Hepatocyte (in vitro differentiated cells): ENCODE measurements at regions not wholly inside any gene's neighbourhood (a gene's known extent, or its start where the extent isn't known, plus 50 kb on each side); places are given as distances from the start of the nearest gene placed in this dataset.

Experiments used
- DNase-seq: peaks from one replicate; pipeline ENCODE4 v3.0.0-alpha.2; 2016; ENCODE audit warnings: low spot score
- H2AFZ ChIP-seq: fragments of 200-600 bp; sonication (generic); 2 replicates; pipeline ENCODE4 v1.6.0; 2016; ENCODE audit warnings: antibody characterized with exemption, mild to moderate bottlenecking
- H3K27ac ChIP-seq: fragments of 200-600 bp; sonication (generic); 2 replicates; pipeline ENCODE4 v1.5.1; 2016; ENCODE audit warnings: mild to moderate bottlenecking
- H3K27me3 ChIP-seq: fragments of 200-600 bp; sonication (generic); 2 replicates; pipeline ENCODE4 v1.6.1; 2016
- H3K36me3 ChIP-seq: fragments of 200-600 bp; sonication (generic); replicated peaks from 2 replicates; pipeline ENCODE4 v1.5.1; 2016; ENCODE audit warnings: low read depth; ENCODE audit not compliant: insufficient read depth
- H3K4me1 ChIP-seq: fragments of 200-600 bp; sonication (generic); 2 replicates; pipeline ENCODE4 v1.5.1; 2016; ENCODE audit warnings: mild to moderate bottlenecking, moderate library complexity; ENCODE audit not compliant: insufficient read depth
- H3K4me2 ChIP-seq: fragments of 200-600 bp; sonication (generic); 2 replicates; pipeline ENCODE4 v1.6.0; 2016
- H3K4me3 ChIP-seq: fragments of 200-600 bp; sonication (generic); 2 replicates; pipeline ENCODE4 v1.5.1; 2016; ENCODE audit warnings: mild to moderate bottlenecking
- H3K79me2 ChIP-seq: fragments of 200-600 bp; sonication (generic); 2 replicates; pipeline ENCODE4 v1.6.0; 2017; ENCODE audit warnings: mild to moderate bottlenecking
- H3K9me2 ChIP-seq: fragments of 200-600 bp; sonication (generic); replicated peaks from 2 replicates; pipeline ENCODE4 v1.6.0; 2017; ENCODE audit warnings: mild to moderate bottlenecking; ENCODE audit not compliant: insufficient read depth
- H3K9me3 ChIP-seq: fragments of 200-600 bp; sonication (generic); 2 replicates; pipeline ENCODE4 v1.5.1; 2016; ENCODE audit warnings: low read depth, mild to moderate bottlenecking
- H4K20me1 ChIP-seq: fragments of 200-600 bp; sonication (generic); 2 replicates; pipeline ENCODE4 v1.6.0; 2016; ENCODE audit warnings: mild to moderate bottlenecking; ENCODE audit not compliant: insufficient read depth, poor library complexity, severe bottlenecking
- CTCF ChIP-seq: fragments of 200-600 bp; sonication (generic); IDR thresholded peaks from 2 replicates; pipeline ENCODE4 v1.5.1; 2016; ENCODE audit warnings: antibody characterized with exemption, mild to moderate bottlenecking; ENCODE audit not compliant: poor library complexity
- EZH2 ChIP-seq: fragments of 200-600 bp; sonication (generic); IDR thresholded peaks from 2 replicates; pipeline ENCODE4 v1.6.1; 2016; ENCODE audit warnings: antibody characterized with exemption, mild to moderate bottlenecking, borderline replicate concordance
- EZH2phosphoT487 ChIP-seq: fragments of 200-600 bp; sonication (generic); IDR thresholded peaks from one replicate; pipeline ENCODE4 v1.6.1; 2018; ENCODE audit warnings: antibody characterized with exemption, mild to moderate bottlenecking, low read depth, moderate library complexity; ENCODE audit not compliant: unreplicated experiment, severe bottlenecking
- WGBS: methylation state at CpG from one replicate; pipeline ENCODE4 v1.1.6; 2016; ENCODE audit warnings: low lambda C conversion rate; ENCODE audit errors: missing lambda C conversion rate; 5-methylcytosine and 5-hydroxymethylcytosine counted together

- no peak overlapping the region for H2AFZ ChIP-seq
Observed at GRCh38 chr3:117018655-117019054, 309.1 kb downstream of the TUSC7 start.

GRCh38 chr3:117019082-117019713 lies 309.6 kb downstream of the TUSC7 start:
- Histone ChIP-seq H3K27ac (no peak overlapping the region), H3K27me3 (no peaks in the 10 kb centered on the region), H3K79me2 (no peaks in the 10 kb centered on the region), H3K4me2 (peak overlapping the region; percentile 59), H3K4me1 (no peaks in the 10 kb centered on the region), H4K20me1 (no peaks in the 10 kb centered on the region), H3K36me3 (no peaks in the 10 kb centered on the region), H3K9me2 (no peaks in the 10 kb centered on the region), H3K9me3 (no peaks in the 10 kb centered on the region), H2AFZ (no peak overlapping the region), H3K4me3 (no peak overlapping the region)
- peak; percentile 84 for DNase-seq
- WGBS, result 25% methylated on average over 7 of the region's 7 CpGs
- TF ChIP-seq EZH2 (no peak), EZH2phosphoT487 (no peak), CTCF (peak; percentile 91)

More at GRCh38 chr3:117018655-117019054, 309.1 kb downstream of the TUSC7 start:
- H3K27ac ChIP-seq, result no peak overlapping the region
- no peaks in the 10 kb centered on the region for H3K4me1 ChIP-seq
- no peak for DNase-seq
- H3K4me3 ChIP-seq, result no peak overlapping the region
- WGBS, result 51% methylated on average over 5 of the region's 5 CpGs
- H3K27me3 ChIP-seq, result no peaks in the 10 kb centered on the region
- H3K79me2 ChIP-seq, result no peaks in the 10 kb centered on the region
- H3K4me2 ChIP-seq, result peak overlapping the region; percentile 50
- H4K20me1 ChIP-seq, result no peaks in the 10 kb centered on the region
- H3K9me2 ChIP-seq, result no peaks in the 10 kb centered on the region
- TF ChIP-seq EZH2phosphoT487, result no peak
- TF ChIP-seq EZH2, result no peak
- TF ChIP-seq CTCF, result no peak
- H3K9me3 ChIP-seq, result no peaks in the 10 kb centered on the region
- no peaks in the 10 kb centered on the region for H3K36me3 ChIP-seq

- TF ChIP-seq EZH2phosphoT487 (no peak), CTCF (no peak)
- H3K9me2 ChIP-seq, result no peaks in the 10 kb centered on the region
- H3K36me3 ChIP-seq, result no peaks in the 10 kb centered on the region
- H3K27ac ChIP-seq, result no peak overlapping the region
- H4K20me1 ChIP-seq, result no peaks in the 10 kb centered on the region
- no peak overlapping the region for H3K4me3 ChIP-seq
- H3K79me2 ChIP-seq, result no peaks in the 10 kb centered on the region
- WGBS, result 97% methylated on average over 22 of the region's 22 CpGs
- H3K27me3 ChIP-seq, result no peaks in the 10 kb centered on the region
- no peaks in the 10 kb centered on the region for H3K9me3 ChIP-seq
- DNase-seq, result no peak
- no peak overlapping the region for H2AFZ ChIP-seq
- H3K4me1 ChIP-seq, result no peaks in the 10 kb centered on the region
- no peak overlapping the region for H3K4me2 ChIP-seq
Observed at GRCh38 chr3:117026401-117026800, 316.8 kb downstream of the TUSC7 start.

- no peak overlapping the region for H3K4me3 ChIP-seq
- peak; percentile 20 for DNase-seq
- TF ChIP-seq EZH2 (no peak), EZH2phosphoT487 (no peak), CTCF (no peak)
- no peak overlapping the region for H2AFZ ChIP-seq
- H3K79me2 ChIP-seq, result no peaks in the 10 kb centered on the region
- peak overlapping the region; percentile 10 for H3K27ac ChIP-seq
- H3K9me3 ChIP-seq, result no peaks in the 10 kb centered on the region
- H3K27me3 ChIP-seq, result no peaks in the 10 kb centered on the region
- H4K20me1 ChIP-seq, result no peaks in the 10 kb centered on the region
- peaks cover 15% of the 10 kb centered on the region for H3K4me1 ChIP-seq
- H3K36me3 ChIP-seq, result no peaks in the 10 kb centered on the region
- H3K9me2 ChIP-seq, result no peaks in the 10 kb centered on the region
- peak overlapping the region; percentile 6 for H3K4me2 ChIP-seq
Observed at GRCh38 chr3:117035745-117036144, 326.2 kb downstream of the TUSC7 start.
